ENCODE measurements at regions not wholly inside any gene's neighbourhood (a gene's known extent, or its start where the extent isn't known, plus 50 kb on each side); places are given as distances from the start of the nearest gene placed in this dataset.

- H3K27me3 Mint-ChIP-seq (ENCODE audit: insufficient read depth, unreplicated experiment), result no peaks in the 10 kb centered on the region
- H3K4me1 ChIP-seq, result no peaks in the 10 kb centered on the region
- intact Hi-C loops (cut with micrococcal nuclease; ENCODE audit: unreplicated experiment), result no loop called here
- no peak for TF ChIP-seq CTCF (IDR thresholded peaks at IDR 0.05; ENCODE audit: insufficient read depth in 1 of 2, low read depth in 1 of 2, low read length in 1 of 2, severe bottlenecking in 1 of 2, unreplicated experiment in 1 of 2)
- no peaks in the 10 kb centered on the region for H3K36me3 Mint-ChIP-seq (ENCODE audit: insufficient read depth, unreplicated experiment)
- no peaks in the 10 kb centered on the region for H3K36me3 ChIP-seq (ENCODE audit: control insufficient read depth, insufficient read depth, low read length)
- H3K4me3 Mint-ChIP-seq (ENCODE audit: unreplicated experiment), result no peak overlapping the region
- no peaks in the 10 kb centered on the region for H3K9me3 Mint-ChIP-seq (ENCODE audit: unreplicated experiment)
- H3K4me1 Mint-ChIP-seq (ENCODE audit: low read depth, unreplicated experiment), result peaks cover 6% of the 10 kb centered on the region
- no peaks in the 10 kb centered on the region; the same call in 1 of the 2 replicates for H3K9me3 ChIP-seq
- no TSS peak for BruUV-seq (replicated peaks)
- ChIA-PET CTCF (no interaction called here), POLR2A (no interaction called here)
- no peaks in the 10 kb centered on the region for H3K27me3 ChIP-seq (replicated peaks; ENCODE audit: control insufficient read depth, insufficient read depth, low read length)
- no peak overlapping the region for H3K4me3 ChIP-seq (ENCODE audit: low read depth, low read length)
- no peak for DNase-seq
- H3K27ac Mint-ChIP-seq (ENCODE audit: unreplicated experiment), result no peak overlapping the region
Observed at GRCh38 chr10:126732868-126733267, 62.4 kb upstream of the C10orf90 start.

GRCh38 chr10:126734015-126734414 lies 63.5 kb upstream of the C10orf90 start:
- H3K36me3 ChIP-seq (ENCODE audit: control insufficient read depth, insufficient read depth, low read length), result no peaks in the 10 kb centered on the region
- BruUV-seq (replicated peaks), result no TSS peak
- no peaks in the 10 kb centered on the region for H3K4me1 ChIP-seq
- no peaks in the 10 kb centered on the region for H3K27me3 Mint-ChIP-seq (ENCODE audit: insufficient read depth, unreplicated experiment)
- DNase-seq, result no peak
- H3K9me3 Mint-ChIP-seq (ENCODE audit: unreplicated experiment), result no peaks in the 10 kb centered on the region
- H3K27me3 ChIP-seq (replicated peaks; ENCODE audit: control insufficient read depth, insufficient read depth, low read length), result no peaks in the 10 kb centered on the region
- no peak overlapping the region for H3K4me3 Mint-ChIP-seq (ENCODE audit: unreplicated experiment)
- TF ChIP-seq CTCF (IDR thresholded peaks at IDR 0.05; ENCODE audit: insufficient read depth in 1 of 2, low read depth in 1 of 2, low read length in 1 of 2, severe bottlenecking in 1 of 2, unreplicated experiment in 1 of 2), result no peak
- H3K9me3 ChIP-seq, result no peaks in the 10 kb centered on the region
- peaks cover 6% of the 10 kb centered on the region for H3K4me1 Mint-ChIP-seq (ENCODE audit: low read depth, unreplicated experiment)
- H3K4me3 ChIP-seq (ENCODE audit: low read depth, low read length), result no peak overlapping the region
- ChIA-PET CTCF (no interaction called here), POLR2A (no interaction called here)
- H3K36me3 Mint-ChIP-seq (ENCODE audit: insufficient read depth, unreplicated experiment), result no peaks in the 10 kb centered on the region
- intact Hi-C loops (cut with micrococcal nuclease; ENCODE audit: unreplicated experiment), result no loop called here
- no peak overlapping the region for H3K27ac Mint-ChIP-seq (ENCODE audit: unreplicated experiment)

- H3K36me3 Mint-ChIP-seq (ENCODE audit: insufficient read depth, unreplicated experiment), result no peaks in the 10 kb centered on the region
- no peak for DNase-seq
- no peaks in the 10 kb centered on the region for H3K9me3 ChIP-seq
- no TSS peak for BruUV-seq (replicated peaks)
- H3K4me1 Mint-ChIP-seq (ENCODE audit: low read depth, unreplicated experiment), result no peaks in the 10 kb centered on the region
- ChIA-PET POLR2A (no interaction called here), CTCF (no interaction called here)
- no peak overlapping the region for H3K4me3 ChIP-seq (ENCODE audit: low read depth, low read length)
- TF ChIP-seq CTCF (IDR thresholded peaks at IDR 0.05; ENCODE audit: insufficient read depth in 1 of 2, low read depth in 1 of 2, low read length in 1 of 2, severe bottlenecking in 1 of 2, unreplicated experiment in 1 of 2), result no peak
- H3K9me3 Mint-ChIP-seq (ENCODE audit: unreplicated experiment), result no peaks in the 10 kb centered on the region
- H3K27me3 ChIP-seq (replicated peaks; ENCODE audit: control insufficient read depth, insufficient read depth, low read length), result no peaks in the 10 kb centered on the region
- intact Hi-C loops (cut with micrococcal nuclease; ENCODE audit: unreplicated experiment), result no loop called here
- no peaks in the 10 kb centered on the region for H3K4me1 ChIP-seq
- H3K27ac Mint-ChIP-seq (ENCODE audit: unreplicated experiment), result no peak overlapping the region
- no peaks in the 10 kb centered on the region for H3K27me3 Mint-ChIP-seq (ENCODE audit: insufficient read depth, unreplicated experiment)
- no peak overlapping the region for H3K4me3 Mint-ChIP-seq (ENCODE audit: unreplicated experiment)
- H3K36me3 ChIP-seq (ENCODE audit: control insufficient read depth, insufficient read depth, low read length), result no peaks in the 10 kb centered on the region
Observed at GRCh38 chr10:126734967-126735366, 64.5 kb upstream of the C10orf90 start.

Measured in Caco-2 (cell line).